GM06990 (cell line): ENCODE measurements at regions not wholly inside any gene's neighbourhood (a gene's known extent, or its start where the extent isn't known, plus 50 kb on each side); places are given as distances from the start of the nearest gene placed in this dataset.

Experiments used
- DNase-seq: peaks from one replicate; pipeline ENCODE4 v3.0.0-alpha.2; 2011; ENCODE audit not compliant: insufficient read length; ENCODE audit errors: extremely low read depth
- H3K27me3 ChIP-seq: replicated peaks from 2 replicates; pipeline ENCODE4 v1.6.0; 2011; ENCODE audit warnings: low read length; ENCODE audit not compliant: control insufficient read depth, insufficient read depth
- H3K36me3 ChIP-seq: 2 replicates; pipeline ENCODE4 v1.5.1; 2011; ENCODE audit warnings: low read length; ENCODE audit not compliant: control insufficient read depth, insufficient read depth
- H3K4me3 ChIP-seq: replicated peaks from 2 replicates; pipeline ENCODE4 v1.5.1; 2011; ENCODE audit warnings: low read depth, mild to moderate bottlenecking, control low read depth, low read length
- CTCF ChIP-seq: IDR thresholded peaks from 2 replicates; pipeline ENCODE4 v1.5.1; 2011; ENCODE audit warnings: low read length, control low read depth, mild to moderate bottlenecking, inconsistent platforms; ENCODE audit not compliant: insufficient read depth, poor library complexity, severe bottlenecking

- TF ChIP-seq CTCF, result no peak
These were observed 76.8 kb upstream of the THUMPD2 start for GRCh38 chr2:39855856-39856255.

GRCh38 chr2:39854771-39855170, 75.7 kb upstream of the THUMPD2 start:
- no peak overlapping the region for H3K4me3 ChIP-seq
- TF ChIP-seq CTCF, result no peak
- no peaks in the 10 kb centered on the region for H3K36me3 ChIP-seq

More at GRCh38 chr2:39855856-39856255, 76.8 kb upstream of the THUMPD2 start:
- no peak for DNase-seq
- no peak overlapping the region for H3K4me3 ChIP-seq
- H3K36me3 ChIP-seq, result no peaks in the 10 kb centered on the region
- no peaks in the 10 kb centered on the region for H3K27me3 ChIP-seq

GRCh38 chr2:39852831-39853230, 73.8 kb upstream of the THUMPD2 start:
- no peak for DNase-seq
- TF ChIP-seq CTCF, result no peak
- H3K36me3 ChIP-seq, result no peaks in the 10 kb centered on the region
- no peak overlapping the region for H3K4me3 ChIP-seq
- H3K27me3 ChIP-seq, result no peaks in the 10 kb centered on the region

More at GRCh38 chr2:39854771-39855170, 75.7 kb upstream of the THUMPD2 start:
- H3K27me3 ChIP-seq, result no peaks in the 10 kb centered on the region
- DNase-seq, result no peak

GRCh38 chr2:39851651-39852110, 72.6 kb upstream of the THUMPD2 start:
- TF ChIP-seq CTCF, result no peak
- Histone ChIP-seq H3K27me3 (no peaks in the 10 kb centered on the region), H3K4me3 (no peak overlapping the region), H3K36me3 (no peaks in the 10 kb centered on the region)
- no peak for DNase-seq

GRCh38 chr2:39851251-39851650, 72.2 kb upstream of the THUMPD2 start:
- DNase-seq, result no peak
- no peak overlapping the region for H3K4me3 ChIP-seq
- no peak for TF ChIP-seq CTCF

GRCh38 chr2:39849982-39850526, 71.0 kb upstream of the THUMPD2 start:
- Histone ChIP-seq H3K4me3 (no peak overlapping the region), H3K36me3 (no peaks in the 10 kb centered on the region), H3K27me3 (no peaks in the 10 kb centered on the region)
- no peak for TF ChIP-seq CTCF
- DNase-seq, result no peak

More at GRCh38 chr2:39851251-39851650, 72.2 kb upstream of the THUMPD2 start:
- H3K27me3 ChIP-seq, result no peaks in the 10 kb centered on the region
- no peaks in the 10 kb centered on the region for H3K36me3 ChIP-seq
